H1 (cell line): ENCODE measurements at regions not wholly inside any gene's neighbourhood (a gene's known extent, or its start where the extent isn't known, plus 50 kb on each side); places are given as distances from the start of the nearest gene placed in this dataset.

ENCODE experiments used
- BACH1 ChIP-seq: IDR thresholded peaks from 2 replicates; pipeline ENCODE4 v1.6.1; 2012; ENCODE audit warnings: low read length, improper control_type of control experiment
- CREB1 ChIP-seq: IDR thresholded peaks from 2 replicates; pipeline ENCODE4 v1.6.1; 2012; ENCODE audit warnings: inconsistent platforms
- GTF2F1 ChIP-seq: IDR thresholded peaks from 2 replicates; pipeline ENCODE4 v1.6.1; 2012; ENCODE audit warnings: low read depth, low read length, improper control_type of control experiment, borderline replicate concordance
- SIX5 ChIP-seq: IDR thresholded peaks from 2 replicates; pipeline ENCODE4 v1.6.1; 2011; ENCODE audit warnings: mild to moderate bottlenecking, low read depth, low read length
- SP1 ChIP-seq: IDR thresholded peaks from 2 replicates; pipeline ENCODE4 v1.6.1; 2011; ENCODE audit warnings: low read depth, low read length
- SP2 ChIP-seq: IDR thresholded peaks from 2 replicates; pipeline ENCODE4 v1.6.1; 2012; ENCODE audit warnings: mild to moderate bottlenecking, low read length, inconsistent platforms
- TAF1 ChIP-seq: IDR thresholded peaks from 2 replicates; pipeline ENCODE4 v1.6.1; 2011; ENCODE audit warnings: mild to moderate bottlenecking, low read depth, low read length
- TF ChIP-seq, protein P1 (sequence below): IDR thresholded peaks from 2 replicates; pipeline ENCODE4 v1.6.1; 2012; ENCODE audit warnings: low read length, inconsistent platforms

DNA sequence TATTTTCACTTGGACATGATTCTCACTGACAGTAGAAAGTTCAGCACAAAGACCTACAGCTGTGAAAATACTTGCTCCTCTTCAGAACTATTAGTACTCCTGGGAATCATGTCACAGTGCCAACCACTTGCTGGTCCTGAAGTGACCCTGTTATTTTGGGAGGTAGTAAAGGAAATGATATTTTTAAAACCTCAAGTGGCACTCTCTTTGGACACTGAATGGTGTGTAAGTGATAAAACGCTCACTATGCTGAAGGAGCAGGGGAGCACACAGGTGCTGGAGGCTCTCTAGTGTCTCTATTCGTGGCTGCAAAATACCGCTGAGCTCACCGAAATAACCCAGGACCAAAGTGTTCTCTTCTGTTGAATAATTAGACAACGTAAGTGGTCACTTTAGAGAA is 76.9 kb upstream of the SPATA31D4 start (continued):
- TF ChIP-seq, protein P1, sequence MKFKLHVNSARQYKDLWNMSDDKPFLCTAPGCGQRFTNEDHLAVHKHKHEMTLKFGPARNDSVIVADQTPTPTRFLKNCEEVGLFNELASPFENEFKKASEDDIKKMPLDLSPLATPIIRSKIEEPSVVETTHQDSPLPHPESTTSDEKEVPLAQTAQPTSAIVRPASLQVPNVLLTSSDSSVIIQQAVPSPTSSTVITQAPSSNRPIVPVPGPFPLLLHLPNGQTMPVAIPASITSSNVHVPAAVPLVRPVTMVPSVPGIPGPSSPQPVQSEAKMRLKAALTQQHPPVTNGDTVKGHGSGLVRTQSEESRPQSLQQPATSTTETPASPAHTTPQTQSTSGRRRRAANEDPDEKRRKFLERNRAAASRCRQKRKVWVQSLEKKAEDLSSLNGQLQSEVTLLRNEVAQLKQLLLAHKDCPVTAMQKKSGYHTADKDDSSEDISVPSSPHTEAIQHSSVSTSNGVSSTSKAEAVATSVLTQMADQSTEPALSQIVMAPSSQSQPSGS: no peak
- TF ChIP-seq TAF1: no peak
- no peak for TF ChIP-seq SP1
- TF ChIP-seq SIX5: no peak
- no peak for TF ChIP-seq BACH1
- no peak for TF ChIP-seq SP2
- no peak for TF ChIP-seq GTF2F1
- TF ChIP-seq CREB1: no peak
